HepG2 (cell line): ENCODE measurements at regions not wholly inside any gene's neighbourhood (a gene's known extent, or its start where the extent isn't known, plus 50 kb on each side); places are given as distances from the start of the nearest gene placed in this dataset.

ENCODE experiments used
- HDAC6 ChIP-seq: fragments of 200-600 bp; sonication (generic); IDR thresholded peaks from 2 replicates; pipeline ENCODE4 v1.7.0; 2017; ENCODE audit warnings: mild to moderate bottlenecking, antibody characterized with exemption, low read length, low read depth
- HMG20A ChIP-seq: IDR thresholded peaks from 2 replicates; pipeline ENCODE4 v1.6.1; 2016; ENCODE audit warnings: borderline replicate concordance
- MYC ChIP-seq: sonication (generic); formaldehyde crosslinking; IDR thresholded peaks from 2 replicates; pipeline ENCODE4 v1.9.0; 2021; ENCODE audit warnings: missing genetic modification reagents, borderline replicate concordance
- NR2C2 ChIP-seq: sonication (generic); formaldehyde crosslinking; IDR thresholded peaks from 2 replicates; pipeline ENCODE4 v1.4.0; 2020; ENCODE audit warnings: missing genetic modification reagents, mild to moderate bottlenecking, moderate library complexity, borderline replicate concordance
- POLR2G ChIP-seq: fragments of 200-400 bp; formaldehyde crosslinking; IDR thresholded peaks from 2 replicates; pipeline ENCODE4 v1.6.1; 2018; ENCODE audit warnings: mild to moderate bottlenecking, low read depth, low read length, moderate library complexity
- RARA ChIP-seq: IDR thresholded peaks from 2 replicates; pipeline ENCODE4 v1.6.1; 2016; ENCODE audit warnings: missing genetic modification reagents, missing compliant biosample characterization
- RFX1 ChIP-seq: fragments of 450-650 bp; IDR thresholded peaks from 2 replicates; pipeline ENCODE4 v1.6.1; 2017
- RFX3 ChIP-seq: IDR thresholded peaks from 2 replicates; pipeline ENCODE4 v1.6.1; 2016; ENCODE audit warnings: missing biosample characterization, missing genetic modification reagents
- SOX13 ChIP-seq, 3 experiments: fragments of 450-650 bp in 1 of 3; sonication (generic) in 1 of 3; formaldehyde crosslinking in 1 of 3; IDR thresholded peaks in 2 of 3; conservative IDR thresholded peaks in 1 of 3; 2 replicates each; pipeline versions ENCODE4 v1.5.0 to v1.6.1; 2016 to 2020; ENCODE audit warnings: antibody characterized with exemption in 1 of 3, mild to moderate bottlenecking in 1 of 3, missing compliant biosample characterization in 1 of 3, missing genetic modification reagents in 1 of 3, moderate library complexity in 1 of 3
- WIZ ChIP-seq: sonication (generic); formaldehyde crosslinking; IDR thresholded peaks from 2 replicates; pipeline ENCODE4 v1.5.1; 2020; ENCODE audit warnings: mild to moderate bottlenecking, missing genetic modification reagents
- ZBTB3 ChIP-seq: sonication (generic); formaldehyde crosslinking; IDR thresholded peaks from 2 replicates; pipeline ENCODE4 v1.4.0; 2020; ENCODE audit warnings: low read depth, mild to moderate bottlenecking, moderate library complexity, missing genetic modification reagents, borderline replicate concordance
- ZNF296 ChIP-seq: sonication (generic); formaldehyde crosslinking; conservative IDR thresholded peaks from 2 replicates; pipeline ENCODE4 v1.5.0; 2020; ENCODE audit warnings: mild to moderate bottlenecking, missing genetic modification reagents
- ZNF451 ChIP-seq: sonication (generic); formaldehyde crosslinking; IDR thresholded peaks from 2 replicates; pipeline ENCODE4 v1.5.0; 2020; ENCODE audit warnings: mild to moderate bottlenecking, missing genetic modification reagents
- ZNF776 ChIP-seq: sonication (generic); formaldehyde crosslinking; IDR thresholded peaks from 2 replicates; pipeline ENCODE4 v1.4.0; 2020; ENCODE audit warnings: mild to moderate bottlenecking, missing genetic modification reagents
- ZNF788 ChIP-seq: sonication (generic); formaldehyde crosslinking; IDR thresholded peaks from 2 replicates; pipeline ENCODE4 v1.5.0; 2020; ENCODE audit warnings: mild to moderate bottlenecking, missing genetic modification reagents, borderline replicate concordance
- ZSCAN12 ChIP-seq: sonication (generic); formaldehyde crosslinking; IDR thresholded peaks from 2 replicates; pipeline ENCODE4 v1.9.0; 2021; ENCODE audit warnings: mild to moderate bottlenecking, missing genetic modification reagents
- ZSCAN9 ChIP-seq: IDR thresholded peaks from 2 replicates; pipeline ENCODE4 v1.6.1; 2016; ENCODE audit warnings: borderline replicate concordance
- TF ChIP-seq, protein P1 (sequence below): sonication (generic); formaldehyde crosslinking; conservative IDR thresholded peaks from 2 replicates; pipeline ENCODE4 v1.5.0; 2020; ENCODE audit warnings: missing genetic modification reagents
- TF ChIP-seq, protein P2 (sequence below): sonication (generic); formaldehyde crosslinking; IDR thresholded peaks from 2 replicates; pipeline ENCODE4 v1.5.1; 2020; ENCODE audit warnings: mild to moderate bottlenecking, missing genetic modification reagents, borderline replicate concordance

DNA sequence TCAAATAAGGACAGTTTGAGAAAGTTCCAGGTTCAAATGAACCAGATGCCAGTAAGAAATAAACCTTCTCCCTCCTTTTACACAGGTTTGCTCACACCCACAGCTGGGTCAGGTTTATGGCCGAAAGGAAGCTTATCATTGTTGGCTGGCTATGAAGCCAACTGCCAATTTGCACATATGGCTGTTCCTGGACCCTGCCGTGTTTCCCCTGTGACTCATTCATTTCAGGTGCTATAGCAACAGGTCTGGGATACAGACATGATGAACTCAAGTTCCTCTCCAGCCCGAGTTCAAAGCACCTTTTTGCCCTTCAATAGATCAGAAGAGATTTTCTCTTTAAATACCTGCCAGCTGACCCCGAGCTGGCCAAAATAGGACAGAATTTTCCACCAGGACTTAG lies 134.4 kb upstream of the SMYD2 start (continued):
- no peak for TF ChIP-seq SOX13 (IDR thresholded peaks at IDR 0.05)
- no peak for TF ChIP-seq SOX13 (CRISPR knock-in tag; conservative IDR thresholded peaks at IDR 0.05 in 1 of 2, IDR thresholded peaks at IDR 0.05 in 1 of 2)
- no peak for TF ChIP-seq HDAC6
- TF ChIP-seq RFX1 = peak; percentile 80
- no peak for TF ChIP-seq POLR2G
- TF ChIP-seq ZNF776 = no peak
- TF ChIP-seq, protein P1, sequence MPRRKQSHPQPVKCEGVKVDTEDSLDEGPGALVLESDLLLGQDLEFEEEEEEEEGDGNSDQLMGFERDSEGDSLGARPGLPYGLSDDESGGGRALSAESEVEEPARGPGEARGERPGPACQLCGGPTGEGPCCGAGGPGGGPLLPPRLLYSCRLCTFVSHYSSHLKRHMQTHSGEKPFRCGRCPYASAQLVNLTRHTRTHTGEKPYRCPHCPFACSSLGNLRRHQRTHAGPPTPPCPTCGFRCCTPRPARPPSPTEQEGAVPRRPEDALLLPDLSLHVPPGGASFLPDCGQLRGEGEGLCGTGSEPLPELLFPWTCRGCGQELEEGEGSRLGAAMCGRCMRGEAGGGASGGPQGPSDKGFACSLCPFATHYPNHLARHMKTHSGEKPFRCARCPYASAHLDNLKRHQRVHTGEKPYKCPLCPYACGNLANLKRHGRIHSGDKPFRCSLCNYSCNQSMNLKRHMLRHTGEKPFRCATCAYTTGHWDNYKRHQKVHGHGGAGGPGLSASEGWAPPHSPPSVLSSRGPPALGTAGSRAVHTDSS (CRISPR knock-in tag) = no peak
- TF ChIP-seq ZBTB3 = no peak
- TF ChIP-seq MYC (CRISPR knock-in tag) = no peak
- peak; percentile 20; the same call in 1 of the 2 replicates for TF ChIP-seq RARA (CRISPR knock-in tag)
- no peak for TF ChIP-seq NR2C2 (CRISPR knock-in tag)
- no peak for TF ChIP-seq ZSCAN12 (CRISPR knock-in tag)
- TF ChIP-seq ZNF788 (CRISPR knock-in tag) = no peak
- TF ChIP-seq WIZ (CRISPR knock-in tag) = no peak
- TF ChIP-seq RFX3 (CRISPR knock-in tag) = peak; percentile 55
- TF ChIP-seq ZNF451 = no peak
- TF ChIP-seq HMG20A (CRISPR knock-in tag) = no peak
- TF ChIP-seq ZNF296 (CRISPR knock-in tag) = no peak
- no peak for TF ChIP-seq ZSCAN9 (CRISPR knock-in tag)
- TF ChIP-seq, protein P2, sequence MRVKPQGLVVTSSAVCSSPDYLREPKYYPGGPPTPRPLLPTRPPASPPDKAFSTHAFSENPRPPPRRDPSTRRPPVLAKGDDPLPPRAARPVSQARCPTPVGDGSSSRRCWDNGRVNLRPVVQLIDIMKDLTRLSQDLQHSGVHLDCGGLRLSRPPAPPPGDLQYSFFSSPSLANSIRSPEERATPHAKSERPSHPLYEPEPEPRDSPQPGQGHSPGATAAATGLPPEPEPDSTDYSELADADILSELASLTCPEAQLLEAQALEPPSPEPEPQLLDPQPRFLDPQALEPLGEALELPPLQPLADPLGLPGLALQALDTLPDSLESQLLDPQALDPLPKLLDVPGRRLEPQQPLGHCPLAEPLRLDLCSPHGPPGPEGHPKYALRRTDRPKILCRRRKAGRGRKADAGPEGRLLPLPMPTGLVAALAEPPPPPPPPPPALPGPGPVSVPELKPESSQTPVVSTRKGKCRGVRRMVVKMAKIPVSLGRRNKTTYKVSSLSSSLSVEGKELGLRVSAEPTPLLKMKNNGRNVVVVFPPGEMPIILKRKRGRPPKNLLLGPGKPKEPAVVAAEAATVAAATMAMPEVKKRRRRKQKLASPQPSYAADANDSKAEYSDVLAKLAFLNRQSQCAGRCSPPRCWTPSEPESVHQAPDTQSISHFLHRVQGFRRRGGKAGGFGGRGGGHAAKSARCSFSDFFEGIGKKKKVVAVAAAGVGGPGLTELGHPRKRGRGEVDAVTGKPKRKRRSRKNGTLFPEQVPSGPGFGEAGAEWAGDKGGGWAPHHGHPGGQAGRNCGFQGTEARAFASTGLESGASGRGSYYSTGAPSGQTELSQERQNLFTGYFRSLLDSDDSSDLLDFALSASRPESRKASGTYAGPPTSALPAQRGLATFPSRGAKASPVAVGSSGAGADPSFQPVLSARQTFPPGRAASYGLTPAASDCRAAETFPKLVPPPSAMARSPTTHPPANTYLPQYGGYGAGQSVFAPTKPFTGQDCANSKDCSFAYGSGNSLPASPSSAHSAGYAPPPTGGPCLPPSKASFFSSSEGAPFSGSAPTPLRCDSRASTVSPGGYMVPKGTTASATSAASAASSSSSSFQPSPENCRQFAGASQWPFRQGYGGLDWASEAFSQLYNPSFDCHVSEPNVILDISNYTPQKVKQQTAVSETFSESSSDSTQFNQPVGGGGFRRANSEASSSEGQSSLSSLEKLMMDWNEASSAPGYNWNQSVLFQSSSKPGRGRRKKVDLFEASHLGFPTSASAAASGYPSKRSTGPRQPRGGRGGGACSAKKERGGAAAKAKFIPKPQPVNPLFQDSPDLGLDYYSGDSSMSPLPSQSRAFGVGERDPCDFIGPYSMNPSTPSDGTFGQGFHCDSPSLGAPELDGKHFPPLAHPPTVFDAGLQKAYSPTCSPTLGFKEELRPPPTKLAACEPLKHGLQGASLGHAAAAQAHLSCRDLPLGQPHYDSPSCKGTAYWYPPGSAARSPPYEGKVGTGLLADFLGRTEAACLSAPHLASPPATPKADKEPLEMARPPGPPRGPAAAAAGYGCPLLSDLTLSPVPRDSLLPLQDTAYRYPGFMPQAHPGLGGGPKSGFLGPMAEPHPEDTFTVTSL (CRISPR knock-in tag) = peak; percentile 27; the same call in 1 of the 2 replicates
